Left kidney (tissue), 1 donor: ENCODE measurements at regions not wholly inside any gene's neighbourhood (a gene's known extent, or its start where the extent isn't known, plus 50 kb on each side); places are given as distances from the start of the nearest gene placed in this dataset.

Source experiments
- DNase-seq: peaks from one replicate; pipeline ENCODE4 v3.0.0-alpha.2; 2013

DNA sequence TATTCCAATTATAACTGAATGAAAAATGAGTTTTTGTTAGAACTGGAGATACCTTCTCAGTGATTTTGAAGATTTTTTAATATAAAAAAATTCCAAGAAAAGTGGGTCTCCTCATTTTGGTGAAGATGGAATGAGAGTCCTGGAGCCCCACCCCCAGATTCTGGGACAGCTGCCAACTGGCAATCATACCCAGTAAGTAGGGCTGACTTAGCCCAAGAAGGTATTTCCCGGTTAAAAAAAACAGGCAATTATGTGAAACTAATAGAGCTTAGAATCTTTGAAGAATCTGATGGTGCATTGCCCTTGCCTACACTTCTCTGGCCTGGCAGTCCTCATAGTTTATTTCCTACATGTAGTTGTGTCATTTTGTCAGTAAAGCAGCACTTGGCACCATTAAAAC is 52.8 kb upstream of the VWDE start:
- peak; percentile 6 for DNase-seq

DNA sequence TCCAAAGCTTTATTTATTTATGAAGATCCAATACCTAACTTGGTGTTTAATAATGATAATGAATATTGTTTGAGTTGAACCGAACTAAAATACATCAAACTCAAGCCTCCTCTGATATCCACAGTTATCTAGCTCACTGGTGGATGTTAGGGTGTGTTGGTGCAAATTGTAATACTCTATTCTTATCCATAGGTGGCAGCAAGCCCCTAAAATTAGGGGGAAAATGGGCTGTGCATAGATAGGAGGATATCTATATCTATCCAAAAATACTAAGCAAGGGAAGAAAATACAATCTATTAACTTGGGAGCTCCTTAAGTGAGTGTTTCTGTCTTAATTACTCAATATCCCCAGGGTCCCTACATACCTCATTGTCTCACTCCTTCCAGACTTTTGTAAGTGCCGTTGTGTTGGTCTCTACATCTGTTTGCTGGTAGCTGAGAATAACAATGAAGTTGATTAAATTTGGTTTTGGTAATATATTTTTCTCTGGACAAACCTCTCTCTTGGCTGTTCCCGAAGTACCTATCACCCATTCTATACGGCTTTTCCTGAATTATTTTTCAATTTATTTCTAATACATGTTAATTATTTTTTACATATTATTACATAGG is 55.0 kb upstream of the VWDE start:
- peak; percentile 31 for DNase-seq

DNA sequence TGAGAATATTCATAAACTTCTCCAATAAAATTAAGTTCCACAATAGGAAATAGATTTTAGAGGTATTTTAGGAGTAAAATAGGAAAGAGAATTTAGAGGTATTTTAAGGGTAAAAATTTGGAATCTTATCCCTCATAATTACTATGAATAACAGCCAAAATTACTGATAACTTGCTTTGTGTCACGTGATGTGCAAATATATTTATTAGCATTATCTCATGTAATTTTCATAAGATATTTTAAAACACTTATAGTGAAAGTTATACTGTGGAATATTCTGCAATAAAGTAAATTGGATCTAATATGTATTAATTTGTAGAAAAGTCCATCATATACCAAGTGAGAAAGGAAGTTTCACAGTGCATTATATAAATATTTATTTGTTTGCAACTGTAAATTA is 64.2 kb upstream of the VWDE start:
- DNase-seq: no peak

DNA sequence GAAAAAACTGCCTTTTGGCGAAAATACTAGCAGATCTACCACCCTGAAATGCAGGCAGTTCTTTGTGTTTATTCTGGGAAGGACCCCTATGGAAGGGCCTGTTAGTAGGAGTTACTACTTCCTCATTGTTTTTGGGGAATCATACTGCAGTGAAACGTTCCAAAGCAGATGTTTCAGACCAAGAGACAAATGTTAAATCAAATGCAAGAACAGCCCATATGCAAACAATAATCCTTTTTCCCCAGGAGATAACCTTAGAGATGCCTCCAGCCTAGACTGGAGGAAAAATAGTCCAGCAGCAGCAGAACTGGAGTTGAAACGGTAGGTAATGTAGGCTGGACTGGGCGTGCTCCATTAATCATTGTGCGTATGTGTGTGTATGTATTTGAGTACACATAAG is 65.9 kb upstream of the VWDE start:
- no peak for DNase-seq

DNA sequence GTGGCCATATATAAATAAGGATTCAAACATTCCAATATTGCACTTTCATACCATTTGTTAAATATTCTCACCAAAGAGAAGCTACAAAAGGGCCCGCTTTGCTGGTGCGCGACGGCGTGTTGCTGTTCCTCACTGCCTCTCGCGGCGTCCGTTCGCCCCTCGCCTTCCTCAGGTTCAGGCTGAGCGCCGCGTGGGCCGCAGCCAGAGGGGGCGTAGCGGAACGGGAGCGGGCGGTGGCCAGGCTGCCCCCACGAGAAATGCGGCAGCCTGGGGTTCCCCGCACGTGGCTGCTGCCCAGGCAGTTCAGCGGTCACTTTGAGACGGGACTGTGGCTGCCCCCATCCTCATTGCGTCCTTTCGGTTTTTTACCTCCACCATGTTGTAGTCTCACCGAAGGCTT is 67.3 kb upstream of the VWDE start:
- no peak for DNase-seq

DNA sequence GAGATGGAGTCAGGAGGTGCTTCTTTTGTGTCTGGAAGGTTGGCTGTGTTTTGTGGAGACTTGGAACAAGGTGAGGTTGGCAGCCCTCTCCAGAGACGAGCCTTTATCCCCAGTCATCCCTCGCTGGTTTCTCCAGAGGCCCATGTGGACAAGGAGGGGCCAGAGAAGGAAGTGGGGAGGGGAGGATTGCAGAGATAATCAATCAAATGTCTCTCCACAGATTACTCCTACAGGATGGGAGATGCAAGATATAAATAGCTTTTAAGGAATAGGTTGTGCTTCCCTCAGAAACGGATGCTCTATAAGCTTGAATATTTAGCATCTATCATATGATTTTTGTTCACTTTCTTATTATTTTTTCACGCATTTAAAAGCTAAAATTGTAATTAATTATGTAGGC is 70.4 kb upstream of the VWDE start:
- no peak for DNase-seq

DNA sequence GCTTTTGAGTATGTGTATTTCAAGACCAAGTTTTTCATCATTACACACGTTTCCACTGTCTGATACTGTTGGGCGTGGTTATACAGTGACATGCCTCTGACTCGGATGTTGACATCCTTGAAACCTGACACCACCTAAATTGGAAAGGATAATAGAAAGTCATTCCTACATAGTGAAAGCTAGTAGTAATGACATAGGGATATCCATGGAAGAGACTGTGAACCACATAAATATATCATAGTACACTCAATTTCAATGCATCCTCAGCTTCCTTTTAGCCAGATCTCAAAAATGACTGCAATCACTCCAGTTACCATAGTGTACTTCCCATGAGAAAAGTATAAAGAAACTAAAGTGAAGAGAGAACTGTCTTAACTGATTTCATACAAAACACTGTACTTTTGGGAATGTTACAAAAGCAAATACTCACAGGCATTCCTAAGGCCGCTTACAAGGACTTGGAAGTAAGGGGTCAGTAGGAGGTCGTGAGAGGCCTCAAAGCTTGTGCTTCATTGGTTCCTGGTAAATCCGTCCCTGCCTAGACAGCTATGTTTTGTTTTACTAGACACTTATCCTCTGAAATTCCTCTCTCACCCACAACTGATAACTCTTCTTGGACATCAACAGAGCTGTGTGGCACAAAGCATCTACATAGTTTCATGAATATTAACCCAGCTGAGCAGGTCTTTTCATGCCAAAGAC is 71.8 kb upstream of the VWDE start:
- no peak for DNase-seq

DNA sequence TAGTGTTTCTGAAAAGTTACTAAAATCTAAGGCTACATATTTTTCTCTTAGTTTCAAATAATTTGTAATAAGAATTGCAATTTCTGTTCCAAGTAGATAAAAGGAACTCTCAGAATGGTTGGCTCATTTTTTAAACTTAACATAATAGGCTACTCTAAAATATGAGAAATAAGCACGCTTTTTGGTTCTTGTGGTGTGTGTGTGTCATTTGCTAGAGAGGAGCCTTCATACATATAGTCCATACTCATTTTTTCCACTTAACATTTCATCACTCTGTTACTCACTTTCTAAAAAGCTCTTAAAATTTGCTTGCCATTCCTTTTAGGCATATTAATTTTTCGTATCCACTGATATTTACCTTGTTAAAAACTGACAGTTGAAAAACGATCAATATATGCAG is 74.0 kb upstream of the VWDE start:
- DNase-seq: no peak

DNA sequence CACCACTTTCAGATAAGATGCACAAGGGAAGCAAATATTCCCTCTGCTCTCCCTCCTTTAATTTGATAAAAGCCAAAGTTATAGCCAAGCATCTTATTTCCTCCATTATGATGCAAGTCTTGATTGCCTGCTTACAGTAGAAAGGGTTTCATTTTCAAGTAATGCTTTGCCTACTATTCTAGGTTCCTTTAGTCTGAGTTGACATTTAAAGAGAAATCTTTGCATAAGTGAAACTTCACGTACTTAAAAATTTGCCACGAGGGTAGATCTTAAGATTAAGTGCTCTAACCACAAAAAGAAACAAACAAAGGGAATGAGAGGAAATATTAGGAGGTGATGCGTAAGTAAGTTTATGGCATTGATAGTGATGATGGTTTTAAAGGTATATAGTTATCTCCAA is 78.1 kb upstream of the VWDE start:
- no peak for DNase-seq

DNA sequence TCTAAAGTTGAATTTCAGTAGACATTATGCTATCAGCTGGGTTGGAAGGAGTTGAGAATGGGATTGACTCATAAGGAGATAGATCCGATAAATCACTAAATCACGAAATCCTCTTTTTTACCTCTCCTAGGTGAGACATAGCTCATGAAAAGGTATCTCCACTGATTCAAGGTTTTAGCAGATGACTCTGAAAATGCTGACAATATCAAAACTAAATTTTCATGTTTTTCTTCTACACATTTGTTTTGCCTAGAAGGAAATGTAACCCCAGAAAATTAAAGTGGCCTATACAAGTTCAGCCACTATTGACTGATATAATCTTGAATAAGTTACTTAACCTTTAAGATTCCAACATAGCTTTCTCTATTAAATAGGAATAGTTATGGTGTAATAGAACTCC is 82.2 kb upstream of the VWDE start:
- no peak for DNase-seq

DNA sequence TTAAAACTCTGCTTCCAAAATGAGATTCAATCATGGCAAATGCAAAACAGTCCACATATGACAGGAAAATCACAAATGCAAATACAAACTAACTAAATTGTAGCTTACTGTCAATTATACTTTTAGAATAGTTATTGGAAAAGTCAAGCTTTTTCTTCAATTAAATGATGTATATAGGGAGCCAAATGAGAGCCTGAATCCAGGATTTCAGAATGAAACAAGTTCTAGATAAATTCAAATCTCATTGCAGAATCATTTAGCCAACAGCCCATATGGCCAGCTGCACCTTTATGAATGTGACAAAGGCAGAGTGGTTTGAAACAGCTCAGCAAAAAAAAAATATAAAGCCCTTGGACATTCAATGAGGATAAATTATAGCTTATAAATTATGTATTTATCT is 82.2 kb upstream of the SCIN start:
- DNase-seq: no peak

DNA sequence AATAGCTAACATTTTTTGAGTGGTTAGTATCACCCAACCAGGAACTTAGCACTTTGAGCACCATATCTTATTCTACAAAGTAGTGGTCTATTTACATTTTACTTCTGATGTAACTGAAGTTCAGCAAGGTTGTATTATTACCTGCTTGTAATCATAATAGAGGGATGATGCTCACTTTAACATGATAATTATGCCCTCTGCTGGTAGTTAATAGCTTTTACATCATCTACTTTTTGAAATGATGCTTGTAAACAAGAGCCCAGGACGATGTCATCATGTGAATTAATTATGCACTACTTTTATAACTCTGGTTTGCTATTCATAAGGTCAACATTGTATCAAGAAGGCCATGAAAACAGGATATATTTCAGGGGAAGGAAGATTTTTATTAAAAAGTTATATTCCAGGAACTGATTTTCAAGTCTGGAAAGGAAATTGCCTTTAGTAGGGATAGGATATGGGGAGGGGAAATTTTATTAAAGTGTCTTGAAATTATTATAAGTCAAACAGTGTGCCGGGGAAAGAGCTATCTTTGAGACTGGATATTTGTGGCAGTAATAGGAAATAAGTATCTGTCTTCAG is 80.3 kb upstream of the SCIN start:
- DNase-seq: no peak

DNA sequence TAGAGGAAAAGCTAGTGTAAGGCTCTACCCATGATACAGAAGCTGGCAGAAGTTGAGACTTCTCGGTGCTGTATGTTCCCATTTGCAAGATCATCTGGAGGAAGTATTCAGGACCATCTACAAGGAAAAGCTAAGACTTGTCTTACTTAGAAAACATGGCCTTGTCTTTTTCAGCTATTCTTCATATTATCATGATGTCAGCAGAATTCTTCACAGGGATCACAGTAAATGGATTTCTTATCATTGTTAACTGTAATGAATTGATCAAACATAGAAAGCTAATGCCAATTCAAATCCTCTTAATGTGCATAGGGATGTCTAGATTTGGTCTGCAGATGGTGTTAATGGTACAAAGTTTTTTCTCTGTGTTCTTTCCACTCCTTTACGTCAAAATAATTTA is 79.6 kb upstream of the SCIN start:
- DNase-seq: no peak

DNA sequence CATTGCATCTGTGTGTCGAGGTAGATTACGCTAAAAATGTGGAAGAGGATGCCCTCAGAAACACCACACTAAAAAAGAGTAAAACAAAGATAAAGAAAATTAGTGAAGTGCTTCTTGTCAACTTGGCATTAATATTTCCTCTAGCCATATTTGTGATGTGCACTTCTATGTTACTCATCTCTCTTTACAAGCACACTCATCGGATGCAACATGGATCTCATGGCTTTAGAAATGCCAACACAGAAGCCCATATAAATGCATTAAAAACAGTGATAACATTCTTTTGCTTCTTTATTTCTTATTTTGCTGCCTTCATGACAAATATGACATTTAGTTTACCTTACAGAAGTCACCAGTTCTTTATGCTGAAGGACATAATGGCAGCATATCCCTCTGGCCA is 79.0 kb upstream of the SCIN start:
- DNase-seq: no peak

DNA sequence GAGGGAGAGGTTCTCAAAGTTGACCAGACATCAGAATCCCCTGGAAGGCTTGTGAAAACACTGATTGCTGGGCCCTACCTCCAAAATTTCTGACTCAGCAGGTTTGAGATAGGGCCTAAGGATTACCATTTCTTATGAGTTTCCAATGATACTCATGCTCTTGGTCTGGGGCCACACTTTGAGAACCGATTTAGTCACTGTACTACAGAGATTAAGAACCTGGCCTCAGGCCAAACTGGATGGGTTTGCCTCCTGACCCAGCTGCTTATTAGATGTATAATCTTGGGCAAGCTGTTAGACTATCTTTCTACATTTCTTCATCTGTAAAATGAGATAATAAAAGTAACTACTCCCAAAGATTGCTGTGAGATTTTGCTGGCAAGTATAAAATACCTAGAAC is 77.1 kb upstream of the SCIN start:
- DNase-seq: no peak

DNA sequence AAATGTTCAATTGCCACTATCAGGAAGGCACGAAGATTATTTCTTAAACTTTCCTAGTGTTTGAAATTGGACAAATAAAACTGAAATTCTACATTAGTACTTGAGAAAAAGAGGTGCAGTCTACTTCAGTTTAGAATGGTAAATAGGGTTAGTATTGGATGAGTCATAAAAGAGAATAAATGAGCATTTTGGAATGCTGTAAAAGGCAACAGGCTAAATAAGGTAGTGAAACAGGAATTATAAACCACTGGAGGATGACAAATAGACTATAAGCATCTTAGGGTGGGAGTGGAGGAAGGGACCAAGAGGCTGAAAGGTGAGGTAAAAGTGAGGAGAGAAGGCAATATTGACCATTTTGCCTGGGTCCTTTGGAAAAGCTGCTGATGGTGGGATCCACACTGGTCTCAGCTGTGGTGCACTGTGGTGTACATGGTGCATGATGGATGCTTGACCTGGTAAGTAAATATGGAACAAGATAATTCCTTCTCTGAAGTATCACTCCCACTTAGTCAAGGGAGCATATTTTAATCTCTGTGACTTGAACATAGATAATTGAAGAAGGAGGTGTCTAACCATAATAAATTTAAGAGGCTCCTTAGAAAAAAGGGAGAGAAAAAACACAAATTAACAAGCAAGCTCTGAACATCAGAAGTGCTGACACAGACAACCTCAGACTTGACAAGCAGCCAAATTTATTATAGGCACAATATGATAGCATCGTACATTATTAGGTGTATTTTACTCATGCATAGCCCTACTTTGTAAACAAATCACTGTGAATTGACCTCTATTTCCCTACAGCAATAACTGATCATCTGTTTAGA is 76.4 kb upstream of the SCIN start:
- no peak for DNase-seq

DNA sequence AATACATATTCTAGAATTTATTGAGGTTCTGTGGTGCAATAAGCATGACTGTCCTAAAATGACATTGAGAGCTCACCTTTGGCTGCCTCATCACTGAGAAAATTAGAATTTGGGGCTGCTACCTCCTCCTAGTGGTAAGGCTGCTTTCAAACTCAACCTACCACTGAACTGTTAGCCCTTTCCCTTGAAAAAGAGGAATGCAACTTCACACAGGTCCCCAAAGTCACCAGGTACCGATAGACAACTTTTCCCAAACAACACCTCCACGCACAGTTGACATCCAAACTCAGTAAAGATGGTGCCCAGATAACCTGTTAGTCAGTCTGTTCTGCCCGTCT is 75.9 kb upstream of the SCIN start:
- no peak for DNase-seq

DNA sequence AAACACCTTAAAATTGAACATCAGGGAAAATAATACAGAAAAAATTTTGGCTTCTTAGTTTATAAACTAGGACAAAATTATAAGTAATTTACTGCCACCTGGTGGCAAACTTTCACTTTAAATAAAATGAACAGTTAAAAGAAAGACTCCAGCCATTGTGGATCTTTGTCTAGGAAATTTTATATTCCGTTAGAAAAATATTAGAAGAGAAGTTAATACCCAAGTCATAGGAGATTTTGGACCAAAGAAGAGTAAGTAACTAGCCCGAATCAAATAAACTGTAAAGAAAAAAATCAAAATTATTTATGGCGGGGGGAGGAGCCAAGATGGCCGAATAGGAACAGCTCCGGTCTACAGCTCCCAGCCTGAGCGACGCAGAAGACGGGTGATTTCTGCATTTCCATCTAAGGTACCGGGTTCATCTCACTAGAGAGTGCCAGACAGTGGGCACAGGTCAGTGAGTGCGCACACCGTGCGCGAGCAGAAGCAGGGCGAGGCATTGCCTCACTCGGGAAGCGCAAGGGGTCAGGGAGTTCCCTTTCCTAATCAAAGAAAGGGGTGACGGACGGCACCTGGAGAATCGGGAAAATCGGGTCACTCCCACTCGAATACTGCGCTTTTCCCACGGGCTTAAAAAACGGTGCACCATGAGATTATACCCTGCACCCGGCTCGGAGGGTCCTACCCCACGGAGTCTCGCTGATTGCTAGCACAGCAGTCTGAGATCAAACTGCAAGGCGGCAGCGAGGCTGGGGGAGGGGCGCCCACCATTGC is 73.4 kb upstream of the SCIN start:
- peak; percentile 43 for DNase-seq

DNA sequence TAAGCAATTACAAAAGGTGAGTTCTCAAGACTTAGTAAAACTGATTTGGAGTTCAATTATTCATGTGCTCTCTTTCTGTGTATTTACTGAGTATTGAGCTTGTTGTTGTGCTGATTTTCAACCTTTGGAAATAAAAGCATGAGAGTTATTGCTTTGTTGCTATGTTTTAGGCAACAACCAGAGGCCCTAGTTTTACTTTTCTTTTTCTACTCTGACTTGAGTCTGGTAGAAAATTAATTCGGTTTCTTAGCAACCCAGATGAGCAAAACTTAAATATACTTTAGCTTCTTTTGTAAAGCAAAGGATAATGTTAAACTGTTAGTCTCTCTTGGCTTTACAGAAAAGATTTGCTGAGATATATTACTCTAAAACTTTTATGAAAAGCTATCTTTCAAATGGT is 66.4 kb upstream of the SCIN start:
- DNase-seq: peak; percentile 19

DNA sequence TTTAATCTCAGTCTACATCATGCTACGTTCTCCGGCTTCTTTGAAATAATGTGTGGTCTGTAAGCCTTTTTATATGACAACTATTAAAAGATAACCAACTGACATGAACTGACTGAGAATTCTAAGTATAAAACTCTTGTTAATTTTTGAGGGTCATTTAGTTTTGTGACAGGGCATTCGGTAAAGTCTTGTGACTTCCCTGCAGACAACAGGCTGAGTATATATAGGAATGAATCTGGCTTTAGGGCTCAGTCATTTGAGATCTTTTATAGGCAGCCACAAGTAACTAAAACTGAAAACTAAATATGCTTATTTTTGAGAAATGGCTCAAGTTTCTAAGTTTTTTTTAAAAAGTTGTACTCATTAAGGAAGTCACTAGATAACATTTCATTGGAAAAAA is 62.5 kb upstream of the SCIN start:
- DNase-seq: no peak

DNA sequence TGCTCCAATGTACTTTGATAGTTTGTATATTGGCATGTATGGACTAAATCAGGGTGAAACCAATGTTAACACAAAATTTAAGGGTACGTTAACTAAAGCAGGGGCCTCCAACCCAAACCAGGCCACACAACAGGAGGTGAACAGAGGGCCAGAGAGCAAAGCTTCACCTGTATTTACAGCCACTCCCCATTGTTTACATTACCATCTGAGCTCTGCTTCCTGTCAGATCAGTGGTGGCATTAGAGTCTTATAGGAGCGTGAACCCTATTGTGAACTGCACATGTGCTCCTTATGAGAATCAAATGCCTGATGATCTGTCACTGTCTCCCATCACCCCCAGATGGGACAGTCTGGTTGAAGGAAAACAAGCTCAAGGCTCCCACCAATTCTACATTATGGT is 62.0 kb upstream of the SCIN start:
- no peak for DNase-seq

DNA sequence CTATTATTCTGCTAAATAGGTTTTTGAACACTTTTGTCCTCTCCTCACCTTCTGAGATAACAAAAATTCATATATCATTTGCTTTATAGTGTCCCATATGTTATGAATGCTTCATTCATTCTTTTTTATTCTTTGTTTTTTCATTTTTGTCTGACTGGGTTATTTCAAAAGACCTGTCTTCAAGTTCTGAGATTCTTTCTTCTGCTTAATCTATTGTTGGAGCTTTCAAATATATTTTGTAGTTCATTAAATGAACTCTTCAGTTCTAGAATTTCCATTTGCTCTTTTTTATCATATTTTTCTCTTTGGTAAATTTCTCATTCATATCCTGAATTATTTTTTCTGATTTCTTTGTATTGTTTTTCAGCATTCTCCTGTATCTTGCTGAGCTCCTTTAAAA is 53.1 kb upstream of the SCIN start:
- no peak for DNase-seq
